GM21576 (cell line): ENCODE measurements at regions not wholly inside any gene's neighbourhood (a gene's known extent, or its start where the extent isn't known, plus 50 kb on each side); places are given as distances from the start of the nearest gene placed in this dataset.

Experiments
- ATAC-seq: cut with Tn5 transposase; IDR thresholded peaks from one replicate; pipeline ENCODE4 v1.9.1; 2021; ENCODE audit warnings: mild to moderate bottlenecking, moderate library complexity; ENCODE audit not compliant: unreplicated experiment

GRCh38 chr4:35965300-35965699, 279.0 kb downstream of the ARAP2 start:
- ATAC-seq: no peak

GRCh38 chr4:35966566-35966965, 277.7 kb downstream of the ARAP2 start:
- no peak for ATAC-seq

- peak; percentile 51 for ATAC-seq
Measured at GRCh38 chr4:35970366-35970960, 273.9 kb downstream of the ARAP2 start.

- no peak for ATAC-seq
Measured at GRCh38 chr4:35972814-35973213, 271.5 kb downstream of the ARAP2 start.

- no peak for ATAC-seq
Measured at GRCh38 chr4:35975617-35976355, 268.5 kb downstream of the ARAP2 start.

GRCh38 chr4:35978551-35978950, 265.8 kb downstream of the ARAP2 start:
- no peak for ATAC-seq

GRCh38 chr4:35982318-35982717, 262.0 kb downstream of the ARAP2 start:
- no peak for ATAC-seq

GRCh38 chr4:35986537-35986936, 257.8 kb downstream of the ARAP2 start:
- ATAC-seq: no peak

GRCh38 chr4:35993606-35994005, 250.7 kb downstream of the ARAP2 start:
- no peak for ATAC-seq

GRCh38 chr4:36000941-36001557, 243.3 kb downstream of the ARAP2 start:
- no peak for ATAC-seq

- no peak for ATAC-seq
Measured at GRCh38 chr4:36003051-36003450, 241.3 kb downstream of the ARAP2 start.

GRCh38 chr4:36004204-36004851, 240.0 kb downstream of the ARAP2 start:
- ATAC-seq: no peak

GRCh38 chr4:36006226-36006625, 238.1 kb downstream of the ARAP2 start:
- ATAC-seq: no peak

GRCh38 chr4:36010397-36010929, 233.9 kb downstream of the ARAP2 start:
- no peak for ATAC-seq

- ATAC-seq: no peak
Measured at GRCh38 chr4:36011381-36011780, 232.9 kb downstream of the ARAP2 start.

GRCh38 chr4:36012503-36012902, 231.8 kb downstream of the ARAP2 start:
- no peak for ATAC-seq

GRCh38 chr4:36013206-36013605, 231.1 kb downstream of the ARAP2 start:
- ATAC-seq: no peak
